ENCODE measurements at regions not wholly inside any gene's neighbourhood (a gene's known extent, or its start where the extent isn't known, plus 50 kb on each side); places are given as distances from the start of the nearest gene placed in this dataset.
"Not testable (repeated sequence)": the region's sequence is repeated elsewhere in the genome, so short reads cannot be mapped to it uniquely, and the experiment has no call there.

GRCh38 chr5:145407300-145408047, 427.7 kb downstream of the PRELID2 start:
- no peak overlapping the region for H3K4me2 ChIP-seq
- H3K4me3 ChIP-seq, result no peak overlapping the region
- no peak overlapping the region for H3K27ac ChIP-seq
- BruUV-seq (replicated peaks), result no TSS peak
- H4K20me1 ChIP-seq (ENCODE audit: insufficient read depth), result no peaks in the 10 kb centered on the region
- H3K36me3 ChIP-seq (ENCODE audit: low read depth), result no peaks in the 10 kb centered on the region
- CTCF ChIA-PET, result no interaction called here
- H2AFZ ChIP-seq, result no peak overlapping the region
- H3K9me2 ChIP-seq (ENCODE audit: insufficient read depth), result no peaks in the 10 kb centered on the region
- POLR2A ChIA-PET (ENCODE audit: unreplicated experiment), result no interaction called here
- H3K4me1 ChIP-seq (replicated peaks; ENCODE audit: insufficient read depth), result peaks cover 7% of the 10 kb centered on the region; the same call in 1 of the 2 replicates
- H3K79me2 ChIP-seq (ENCODE audit: low read depth), result no peaks in the 10 kb centered on the region
- intact Hi-C loops (cut with micrococcal nuclease; ENCODE audit: unreplicated experiment), result no loop called here
- 0 out of 2 replicates have a peak, but pooled peaks cover 7% of the 10 kb centered on the region for H3K9me3 ChIP-seq (ENCODE audit: insufficient read depth, low read depth)
- DNase-seq, result no peak
- TF ChIP-seq EZH2 (IDR thresholded peaks at IDR 0.05; ENCODE audit: low read depth) (no peak), CTCF (conservative IDR thresholded peaks at IDR 0.05) (no peak)
- no peaks in the 10 kb centered on the region for H3F3A ChIP-seq (ENCODE audit: insufficient read depth, low read depth)
- no peaks in the 10 kb centered on the region for H3K27me3 ChIP-seq (ENCODE audit: insufficient read depth, low read depth)

- CTCF ChIA-PET, result no interaction called here
- POLR2A ChIA-PET (ENCODE audit: unreplicated experiment), result no interaction called here
- Histone ChIP-seq H3K27me3 (ENCODE audit: insufficient read depth, low read depth) (no peaks in the 10 kb centered on the region), H3K36me3 (ENCODE audit: low read depth) (no peaks in the 10 kb centered on the region), H3K9me2 (ENCODE audit: insufficient read depth) (no peaks in the 10 kb centered on the region), H3K9me3 (ENCODE audit: insufficient read depth, low read depth) (no peaks in the 10 kb centered on the region), H3K4me1 (replicated peaks; ENCODE audit: insufficient read depth) (peaks cover 7% of the 10 kb centered on the region; the same call in 1 of the 2 replicates), H3K27ac (no peak overlapping the region), H3F3A (ENCODE audit: insufficient read depth, low read depth) (no peaks in the 10 kb centered on the region), H4K20me1 (ENCODE audit: insufficient read depth) (no peaks in the 10 kb centered on the region), H3K4me3 (no peak overlapping the region), H2AFZ (no peak overlapping the region), H3K4me2 (no peak overlapping the region), H3K79me2 (ENCODE audit: low read depth) (no peaks in the 10 kb centered on the region)
- BruUV-seq (replicated peaks), result no TSS peak
- TF ChIP-seq EZH2 (IDR thresholded peaks at IDR 0.05; ENCODE audit: low read depth) (no peak), CTCF (conservative IDR thresholded peaks at IDR 0.05) (no peak)
- DNase-seq, result no peak
- intact Hi-C loops (cut with micrococcal nuclease; ENCODE audit: unreplicated experiment), result no loop called here
Measured at GRCh38 chr5:145403992-145404391, 431.1 kb downstream of the PRELID2 start.

- TF ChIP-seq CTCF (conservative IDR thresholded peaks at IDR 0.05), result no peak
- Histone ChIP-seq H3K9me3 (ENCODE audit: insufficient read depth, low read depth) (no peaks in the 10 kb centered on the region), H3K9me2 (ENCODE audit: insufficient read depth) (no peaks in the 10 kb centered on the region; the same call in 1 of the 2 replicates), H3K79me2 (ENCODE audit: low read depth) (no peaks in the 10 kb centered on the region), H3K4me2 (no peak overlapping the region), H3K4me1 (replicated peaks; ENCODE audit: insufficient read depth) (no peaks in the 10 kb centered on the region), H3K4me3 (no peak overlapping the region), H3F3A (ENCODE audit: insufficient read depth, low read depth) (no peaks in the 10 kb centered on the region), H3K36me3 (ENCODE audit: low read depth) (no peaks in the 10 kb centered on the region), H4K20me1 (ENCODE audit: insufficient read depth) (no peaks in the 10 kb centered on the region), H3K27ac (no peak overlapping the region), H2AFZ (no peak overlapping the region), H3K27me3 (ENCODE audit: insufficient read depth, low read depth) (no peaks in the 10 kb centered on the region)
- CTCF ChIA-PET, result no interaction called here
- no TSS peak for BruUV-seq (replicated peaks)
- POLR2A ChIA-PET (ENCODE audit: unreplicated experiment), result no interaction called here
- intact Hi-C loops (cut with micrococcal nuclease; ENCODE audit: unreplicated experiment), result no loop called here
- no peak for DNase-seq
Measured at GRCh38 chr5:145396888-145397287, 438.3 kb downstream of the PRELID2 start.

- H4K20me1 ChIP-seq (ENCODE audit: insufficient read depth); CTCF ChIA-PET; intact Hi-C loops (cut with micrococcal nuclease; ENCODE audit: unreplicated experiment); BruUV-seq (replicated peaks); H3K36me3 ChIP-seq (ENCODE audit: low read depth); H3K4me1 ChIP-seq (replicated peaks; ENCODE audit: insufficient read depth); H3K79me2 ChIP-seq (ENCODE audit: low read depth); H3K4me2 ChIP-seq; H3K4me3 ChIP-seq; H3F3A ChIP-seq (ENCODE audit: insufficient read depth, low read depth); H3K27ac ChIP-seq; H3K9me2 ChIP-seq (ENCODE audit: insufficient read depth); H2AFZ ChIP-seq; H3K27me3 ChIP-seq (ENCODE audit: insufficient read depth, low read depth); DNase-seq; H3K9me3 ChIP-seq (ENCODE audit: insufficient read depth, low read depth): not testable (repeated sequence)
- POLR2A ChIA-PET (ENCODE audit: unreplicated experiment), result interaction anchor here (0.6 kb wide), 1 partner anchor 632 kb away, joined by 3 read pairs; no protein-coding TSS in a partner anchor
Measured at GRCh38 chr5:145395151-145395550, 440.0 kb downstream of the PRELID2 start.
